LNCaP clone FGC (cell line): ENCODE measurements at regions not wholly inside any gene's neighbourhood (a gene's known extent, or its start where the extent isn't known, plus 50 kb on each side); places are given as distances from the start of the nearest gene placed in this dataset.

Source experiments
- DNase-seq: peaks from one replicate; pipeline ENCODE4 v3.0.0-alpha.2; 2011; ENCODE audit warnings: low read depth
- H3K4me3 ChIP-seq: 2 replicates; pipeline ENCODE4 v1.5.1; 2011; ENCODE audit warnings: mild to moderate bottlenecking, low read depth, low read length, control low read depth
- CTCF ChIP-seq: IDR thresholded peaks from 2 replicates; pipeline ENCODE4 v1.5.1; 2012; ENCODE audit warnings: mild to moderate bottlenecking; ENCODE audit not compliant: control insufficient read depth, insufficient read depth; ENCODE audit errors: extremely low read depth

- TF ChIP-seq CTCF, result peak; percentile 94
- no peak overlapping the region for H3K4me3 ChIP-seq
- no peak for DNase-seq
These were observed 294.2 kb downstream of the ZNF536 start for GRCh38 chr19:30666301-30666803.

GRCh38 chr19:30665449-30665848, 293.3 kb downstream of the ZNF536 start:
- TF ChIP-seq CTCF, result no peak

GRCh38 chr19:30663611-30664174, 291.5 kb downstream of the ZNF536 start:
- no peak overlapping the region for H3K4me3 ChIP-seq
- no peak for DNase-seq
- TF ChIP-seq CTCF, result no peak

More at GRCh38 chr19:30665449-30665848, 293.3 kb downstream of the ZNF536 start:
- H3K4me3 ChIP-seq, result no peak overlapping the region
- DNase-seq, result no peak

GRCh38 chr19:30662211-30662861, 290.2 kb downstream of the ZNF536 start:
- no peak for TF ChIP-seq CTCF
- no peak overlapping the region for H3K4me3 ChIP-seq
- no peak for DNase-seq

GRCh38 chr19:30659638-30660037, 287.5 kb downstream of the ZNF536 start:
- DNase-seq, result no peak
- no peak for TF ChIP-seq CTCF

GRCh38 chr19:30656520-30657100, 284.4 kb downstream of the ZNF536 start:
- no peak overlapping the region for H3K4me3 ChIP-seq
- DNase-seq, result no peak
- TF ChIP-seq CTCF, result no peak

More at GRCh38 chr19:30659638-30660037, 287.5 kb downstream of the ZNF536 start:
- no peak overlapping the region for H3K4me3 ChIP-seq
